CD8-positive, alpha-beta memory T cell (primary cell): ENCODE measurements at regions not wholly inside any gene's neighbourhood (a gene's known extent, or its start where the extent isn't known, plus 50 kb on each side); places are given as distances from the start of the nearest gene placed in this dataset.
"Not testable (repeated sequence)": the region's sequence is repeated elsewhere in the genome, so short reads cannot be mapped to it uniquely, and the experiment has no call there.

Source experiments
- CTCF ChIA-PET: fragments of 350-600 bp; sonication (Branson Sonifier 250); formaldehyde crosslinking; loops from one replicate; lab custom pipeline; 2021; ENCODE audit warnings: antibody characterized with exemption; lab: Charles Lee
- POLR2A ChIA-PET: fragments of 350-600 bp; sonication (Branson Sonifier 250); formaldehyde crosslinking; loops from one replicate; lab custom pipeline; 2021; ENCODE audit warnings: antibody characterized with exemption; lab: Charles Lee
- DNase-seq, 5 donors: peaks; one replicate each; pipeline versions ENCODE4 v3.0.0 to v3.0.0-alpha.2; 2020 to 2022; ENCODE audit warnings: mixed read lengths in 1 of 5
- H3K27ac ChIP-seq: one replicate; pipeline ENCODE4 v1.7.0; 2013; ENCODE audit warnings: low read depth, mild to moderate bottlenecking, low read length, moderate library complexity
- H3K27me3 ChIP-seq: 2 replicates; pipeline ENCODE4 v1.7.0; 2013; ENCODE audit warnings: low read length, mild to moderate bottlenecking; ENCODE audit not compliant: insufficient read depth, poor library complexity, severe bottlenecking
- H3K36me3 ChIP-seq: 2 replicates; pipeline ENCODE4 v1.7.0; 2013; ENCODE audit warnings: mild to moderate bottlenecking, low read length, moderate library complexity; ENCODE audit not compliant: insufficient read depth
- H3K4me1 ChIP-seq: 2 replicates; pipeline ENCODE4 v1.7.0; 2013; ENCODE audit warnings: mild to moderate bottlenecking, low read length, moderate library complexity; ENCODE audit not compliant: insufficient read depth
- H3K4me3 ChIP-seq: 2 replicates; pipeline ENCODE4 v1.7.0; 2013; ENCODE audit warnings: mild to moderate bottlenecking, low read length
- H3K9me3 ChIP-seq: 2 replicates; pipeline ENCODE4 v1.7.0; 2013; ENCODE audit warnings: mild to moderate bottlenecking, low read length
- H3K27ac Mint-ChIP-seq, 8 donors: one replicate each; pipeline ENCODE4 v1.8.0; 2020 to 2021; ENCODE audit warnings: mixed read lengths in 8 of 8, mild to moderate bottlenecking in 6 of 8, inconsistent platforms in 3 of 8, moderate library complexity in 3 of 8
- H3K27me3 Mint-ChIP-seq, 2 donors: one replicate each; pipeline ENCODE4 v1.8.0; 2020 to 2021; ENCODE audit warnings: mixed read lengths in 2 of 2, mild to moderate bottlenecking in 1 of 2, moderate library complexity in 1 of 2
- H3K36me3 Mint-ChIP-seq, 3 donors: one replicate each; pipeline ENCODE4 v1.8.0; 2020 to 2021; ENCODE audit warnings: mixed read lengths in 3 of 3, inconsistent platforms in 1 of 3, mild to moderate bottlenecking in 1 of 3
- H3K4me1 Mint-ChIP-seq, 3 donors: one replicate each; pipeline ENCODE4 v1.8.0; 2020 to 2021; ENCODE audit warnings: mixed read lengths in 3 of 3, inconsistent platforms in 1 of 3, mild to moderate bottlenecking in 1 of 3
- H3K4me3 Mint-ChIP-seq, 7 donors: one replicate each; pipeline ENCODE4 v1.8.0; 2020 to 2021; ENCODE audit warnings: mixed read lengths in 7 of 7, mild to moderate bottlenecking in 6 of 7, moderate library complexity in 4 of 7, inconsistent platforms in 2 of 7
- H3K9me3 Mint-ChIP-seq, 5 donors: one replicate each; pipeline ENCODE4 v1.8.0; 2020 to 2022; ENCODE audit warnings: mixed read lengths in 5 of 5, mild to moderate bottlenecking in 3 of 5, moderate library complexity in 2 of 5, inconsistent platforms in 1 of 5

GRCh38 chr15:70575231-70576226 is 187.8 kb downstream of the UACA start:
- Mint-ChIP-seq H3K27ac (no peak overlapping the region), H3K36me3 (peaks cover 0 to 9% (median 3%) of the 10 kb centered on the region in 3 donors), H3K27me3 (peaks cover 5 to 7% of the 10 kb centered on the region in 2 donors), H3K9me3 (peaks cover 0 to 4% (median 3%) of the 10 kb centered on the region in 5 donors), H3K4me3 (no peak overlapping the region), H3K4me1 (peaks cover 0 to 9% (median 3%) of the 10 kb centered on the region in 3 donors)
- no peak overlapping the region for H3K27ac ChIP-seq
- H3K4me1 ChIP-seq = no peaks in the 10 kb centered on the region
- H3K36me3 ChIP-seq = no peaks in the 10 kb centered on the region
- no peaks in the 10 kb centered on the region for H3K27me3 ChIP-seq
- no peak overlapping the region for H3K4me3 ChIP-seq
- DNase-seq = no peak
- ChIA-PET CTCF (interaction anchor here (1.4 kb wide), 1 partner anchor 13 kb away, joined by 3 read pairs; no protein-coding TSS in a partner anchor), POLR2A (no interaction called here)
- H3K9me3 ChIP-seq = no peaks in the 10 kb centered on the region

- DNase-seq, CTCF ChIA-PET, H3K9me3 ChIP-seq, H3K4me3 Mint-ChIP-seq, POLR2A ChIA-PET, H3K4me3 ChIP-seq, H3K27me3 Mint-ChIP-seq, H3K36me3 Mint-ChIP-seq, H3K4me1 ChIP-seq, H3K27ac ChIP-seq, H3K4me1 Mint-ChIP-seq, H3K27me3 ChIP-seq, H3K9me3 Mint-ChIP-seq, H3K36me3 ChIP-seq: not testable (repeated sequence)
- H3K27ac Mint-ChIP-seq = peak overlapping the region in 2 of 8 donors; percentile 37 to 50
Measured at GRCh38 chr15:70574325-70574724, 189.0 kb downstream of the UACA start.

GRCh38 chr15:70573121-70573850 is 190.1 kb downstream of the UACA start:
- Mint-ChIP-seq H3K4me3 (no peak overlapping the region), H3K4me1 (peaks cover 0 to 9% (median 3%) of the 10 kb centered on the region in 3 donors), H3K27ac (no peak overlapping the region), H3K9me3 (peaks cover 0 to 4% (median 3%) of the 10 kb centered on the region in 5 donors), H3K36me3 (peaks cover 0 to 9% (median 3%) of the 10 kb centered on the region in 3 donors), H3K27me3 (peaks cover 3 to 6% of the 10 kb centered on the region in 2 donors)
- Histone ChIP-seq H3K4me3 (no peak overlapping the region), H3K9me3 (no peaks in the 10 kb centered on the region), H3K36me3 (no peaks in the 10 kb centered on the region), H3K27me3 (no peaks in the 10 kb centered on the region), H3K4me1 (no peaks in the 10 kb centered on the region), H3K27ac (no peak overlapping the region)
- ChIA-PET CTCF (no interaction called here), POLR2A (no interaction called here)
- DNase-seq = no peak

DNA sequence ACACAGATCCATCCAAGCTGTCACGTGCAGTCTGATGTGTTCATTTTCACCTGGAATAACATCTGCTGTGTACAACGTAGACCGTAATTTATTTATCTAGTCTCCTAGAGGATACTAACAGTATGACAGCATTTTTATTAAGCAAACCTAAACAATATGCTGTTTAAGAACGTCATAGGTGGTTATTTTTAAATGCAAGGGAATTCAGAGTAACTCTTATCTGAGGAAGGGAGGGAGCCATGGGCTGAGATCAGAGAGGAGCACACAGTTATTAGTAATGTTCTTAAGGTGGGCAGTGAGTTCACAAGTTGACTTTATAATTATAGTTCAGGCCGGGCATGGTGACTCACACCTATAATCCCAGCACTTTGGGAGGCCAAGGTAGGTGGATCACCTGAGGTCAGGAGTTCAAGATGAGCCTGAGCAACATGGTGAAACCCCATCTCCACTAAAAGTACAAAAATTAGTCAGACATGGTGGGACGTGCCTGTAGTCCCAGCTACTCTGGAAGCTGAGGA is 193.6 kb downstream of the UACA start:
- DNase-seq = no peak
- Histone ChIP-seq H3K36me3 (no peaks in the 10 kb centered on the region), H3K27me3 (no peaks in the 10 kb centered on the region), H3K4me3 (no peak overlapping the region), H3K9me3 (no peaks in the 10 kb centered on the region), H3K27ac (no peak overlapping the region), H3K4me1 (no peaks in the 10 kb centered on the region)
- Mint-ChIP-seq H3K36me3 (peaks cover 0 to 3% (median 3%) of the 10 kb centered on the region in 3 donors), H3K9me3 (peaks cover 0 to 4% (median 0%) of the 10 kb centered on the region in 5 donors), H3K27ac (peak overlapping the region in 1 of 8 donors; percentile 7), H3K27me3 (peaks cover 3 to 12% of the 10 kb centered on the region in 2 donors), H3K4me1 (no peaks in the 10 kb centered on the region), H3K4me3 (no peak overlapping the region)
- ChIA-PET POLR2A (no interaction called here), CTCF (interaction anchor here (0.8 kb wide), 1 partner anchor 42 kb away, joined by 3 read pairs; no protein-coding TSS in a partner anchor)

GRCh38 chr15:70569091-70569713 is 194.2 kb downstream of the UACA start:
- H3K36me3 ChIP-seq = no peaks in the 10 kb centered on the region
- Mint-ChIP-seq H3K9me3 (peaks cover 0 to 2% (median 0%) of the 10 kb centered on the region in 5 donors), H3K27ac (no peak overlapping the region), H3K36me3 (peaks cover 0 to 2% (median 1%) of the 10 kb centered on the region in 3 donors), H3K4me3 (no peak overlapping the region), H3K4me1 (no peaks in the 10 kb centered on the region), H3K27me3 (peaks cover 3 to 12% of the 10 kb centered on the region in 2 donors)
- H3K4me1 ChIP-seq = no peaks in the 10 kb centered on the region
- ChIA-PET CTCF (interaction anchor here (0.8 kb wide), 1 partner anchor 41 kb away, joined by 3 read pairs; no protein-coding TSS in a partner anchor), POLR2A (no interaction called here)
- DNase-seq = no peak
- no peak overlapping the region for H3K4me3 ChIP-seq
- H3K27me3 ChIP-seq = no peaks in the 10 kb centered on the region
- H3K9me3 ChIP-seq = no peaks in the 10 kb centered on the region
- no peak overlapping the region for H3K27ac ChIP-seq

- Histone ChIP-seq H3K4me1 (peaks cover 2% of the 10 kb centered on the region), H3K36me3 (no peaks in the 10 kb centered on the region), H3K27me3 (no peaks in the 10 kb centered on the region), H3K27ac (no peak overlapping the region), H3K4me3 (no peak overlapping the region), H3K9me3 (no peaks in the 10 kb centered on the region)
- H3K4me1 Mint-ChIP-seq = no peaks in the 10 kb centered on the region
- H3K9me3 Mint-ChIP-seq = no peaks in the 10 kb centered on the region
- no peaks in the 10 kb centered on the region for H3K36me3 Mint-ChIP-seq
- CTCF ChIA-PET = no interaction called here
- POLR2A ChIA-PET = no interaction called here
- DNase-seq = no peak
- H3K27me3 Mint-ChIP-seq = peaks cover 3 to 10% of the 10 kb centered on the region in 2 donors
- no peak overlapping the region for H3K27ac Mint-ChIP-seq
- H3K4me3 Mint-ChIP-seq = no peak overlapping the region
Measured at GRCh38 chr15:70566989-70567388, 196.4 kb downstream of the UACA start.

DNA sequence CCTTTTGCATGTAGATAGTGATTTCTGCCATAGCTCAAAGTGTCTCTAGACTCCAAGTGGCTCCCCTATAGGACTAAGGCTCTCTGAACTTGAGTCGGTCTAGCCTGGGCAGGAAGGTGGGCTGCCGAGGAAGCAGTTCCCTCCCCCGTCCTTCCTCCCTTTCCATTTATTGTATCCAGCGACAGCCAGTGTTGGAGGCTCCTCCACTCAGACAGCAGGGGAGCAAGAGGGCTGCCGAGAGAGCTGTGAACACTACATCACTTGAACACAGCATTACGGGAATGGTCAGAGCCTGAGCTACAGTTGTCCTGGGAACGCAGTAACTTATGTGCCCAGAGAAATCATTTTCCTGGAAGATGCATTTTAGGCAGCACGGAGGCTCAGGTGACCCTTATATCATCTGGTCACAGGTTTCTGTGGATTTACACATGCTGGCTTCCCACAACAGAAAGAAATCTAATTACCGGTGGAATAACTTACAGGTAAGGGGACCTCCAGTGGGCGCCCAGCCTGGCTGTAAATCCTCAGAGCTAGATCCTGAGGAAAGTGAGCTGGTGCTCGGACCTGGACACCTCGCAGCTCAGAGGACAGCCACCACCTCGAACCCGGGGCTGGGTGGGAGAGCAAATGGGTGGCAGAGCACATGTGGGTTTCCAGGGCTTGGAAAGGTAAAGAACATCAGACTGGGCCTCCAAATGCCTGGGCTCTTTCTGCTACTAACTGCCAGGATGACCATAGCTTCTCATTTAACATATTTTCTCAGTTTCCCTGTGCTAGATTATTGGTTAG is 197.1 kb downstream of the UACA start:
- Mint-ChIP-seq H3K27me3 (peaks cover 3 to 7% of the 10 kb centered on the region in 2 donors), H3K4me1 (peaks cover 0 to 4% (median 4%) of the 10 kb centered on the region in 3 donors), H3K27ac (no peak overlapping the region), H3K4me3 (no peak overlapping the region), H3K9me3 (no peaks in the 10 kb centered on the region), H3K36me3 (no peaks in the 10 kb centered on the region)
- peaks cover 10% of the 10 kb centered on the region for H3K4me1 ChIP-seq
- no peak overlapping the region for H3K4me3 ChIP-seq
- H3K27me3 ChIP-seq = no peaks in the 10 kb centered on the region
- ChIA-PET POLR2A (no interaction called here), CTCF (no interaction called here)
- no peaks in the 10 kb centered on the region for H3K9me3 ChIP-seq
- DNase-seq = no peak
- no peak overlapping the region for H3K27ac ChIP-seq
- no peaks in the 10 kb centered on the region for H3K36me3 ChIP-seq
